Activated CD4-positive, alpha-beta T cell treated with anti-CD3 and anti-CD28 coated beads, Interleukin-2, amount 10 ng/mL, durations not matched to agents 24 days and 14 days (primary cell): ENCODE measurements at regions not wholly inside any gene's neighbourhood (a gene's known extent, or its start where the extent isn't known, plus 50 kb on each side); places are given as distances from the start of the nearest gene placed in this dataset.

Experiments
- DNase-seq: peaks from one replicate; pipeline ENCODE4 v3.0.0; 2022
- H3K27ac Mint-ChIP-seq: one replicate; pipeline ENCODE4 v1.8.0; 2022; ENCODE audit warnings: mild to moderate bottlenecking, mixed read lengths
- H3K27me3 Mint-ChIP-seq: one replicate; pipeline ENCODE4 v1.8.0; 2022; ENCODE audit warnings: mixed read lengths
- H3K36me3 Mint-ChIP-seq: one replicate; pipeline ENCODE4 v1.8.0; 2022; ENCODE audit warnings: low read depth, mild to moderate bottlenecking, mixed read lengths
- H3K4me1 Mint-ChIP-seq: one replicate; pipeline ENCODE4 v1.8.0; 2021; ENCODE audit warnings: mixed read lengths
- H3K4me3 Mint-ChIP-seq: one replicate; pipeline ENCODE4 v1.8.0; 2022; ENCODE audit warnings: mild to moderate bottlenecking, moderate library complexity, mixed read lengths
- H3K9me3 Mint-ChIP-seq: one replicate; pipeline ENCODE4 v1.8.0; 2021; ENCODE audit warnings: mixed read lengths
- intact Hi-C: fragments of 100-400 bp; cut with micrococcal nuclease; formaldehyde crosslinking; loops from one replicate; pipeline ENCODE4 v1.15.1; 2023

DNA sequence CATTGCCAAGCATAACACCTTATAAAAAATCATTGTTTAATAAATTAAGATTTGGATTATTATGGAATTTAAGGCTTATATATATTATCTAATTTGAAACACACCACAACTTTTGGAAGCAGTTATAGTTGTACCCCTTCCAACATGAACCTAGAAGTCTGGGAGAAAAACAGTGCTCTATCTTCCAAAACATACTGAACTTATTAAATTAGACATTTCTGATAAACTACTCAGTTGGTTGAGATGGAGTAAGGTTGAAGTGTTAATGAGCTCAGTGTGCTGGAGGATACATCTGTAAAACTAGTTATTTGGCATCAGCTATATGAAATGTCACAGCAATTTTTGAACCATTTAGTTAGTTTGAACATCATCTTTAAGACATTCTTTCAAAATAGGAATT is 227.4 kb downstream of the ALX1 start:
- intact Hi-C loops = no loop called here
- Mint-ChIP-seq H3K9me3 (no peaks in the 10 kb centered on the region), H3K27me3 (no peaks in the 10 kb centered on the region), H3K27ac (no peak overlapping the region), H3K4me1 (no peaks in the 10 kb centered on the region), H3K36me3 (no peaks in the 10 kb centered on the region), H3K4me3 (no peak overlapping the region)
- DNase-seq = no peak

DNA sequence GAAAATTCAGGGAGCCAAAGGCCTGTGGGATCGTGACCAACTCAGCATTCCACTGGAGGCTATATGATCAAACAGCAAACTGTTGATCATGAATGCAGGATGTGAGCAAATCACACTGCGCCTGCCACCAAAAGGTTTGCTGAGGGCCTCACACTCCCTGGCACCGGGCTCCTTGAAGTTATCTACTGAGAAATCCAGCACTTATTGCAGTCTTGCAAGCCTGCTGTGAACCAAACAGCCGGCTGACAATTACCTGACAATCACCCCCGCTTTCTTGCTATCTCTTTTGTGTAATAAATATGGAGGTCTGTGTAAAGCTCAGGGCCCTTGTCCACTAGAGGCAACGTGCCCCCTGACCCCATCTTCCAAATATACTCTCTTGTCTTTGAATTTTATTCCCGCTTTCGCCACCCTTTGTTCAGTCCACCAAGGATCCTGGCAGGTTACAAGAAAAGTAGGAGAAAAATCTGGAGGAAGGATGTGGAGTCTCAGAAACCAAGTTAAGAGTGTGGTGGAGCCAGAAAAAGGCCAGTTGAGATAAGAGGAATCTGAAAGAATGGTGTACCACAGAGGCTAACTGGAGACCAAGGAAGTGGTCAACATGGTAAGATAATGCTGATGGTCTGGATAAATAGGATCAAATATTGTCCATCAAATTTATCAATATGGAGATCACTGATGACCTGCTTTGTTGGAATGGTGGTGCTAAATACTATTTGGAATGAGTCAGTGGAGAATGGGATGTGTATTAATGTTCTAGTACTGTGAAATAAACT is 229.2 kb downstream of the ALX1 start:
- Mint-ChIP-seq H3K36me3 (no peaks in the 10 kb centered on the region), H3K27ac (no peak overlapping the region), H3K27me3 (no peaks in the 10 kb centered on the region), H3K4me3 (no peak overlapping the region), H3K4me1 (no peaks in the 10 kb centered on the region), H3K9me3 (no peaks in the 10 kb centered on the region)
- DNase-seq = no peak
- intact Hi-C loops = no loop called here

DNA sequence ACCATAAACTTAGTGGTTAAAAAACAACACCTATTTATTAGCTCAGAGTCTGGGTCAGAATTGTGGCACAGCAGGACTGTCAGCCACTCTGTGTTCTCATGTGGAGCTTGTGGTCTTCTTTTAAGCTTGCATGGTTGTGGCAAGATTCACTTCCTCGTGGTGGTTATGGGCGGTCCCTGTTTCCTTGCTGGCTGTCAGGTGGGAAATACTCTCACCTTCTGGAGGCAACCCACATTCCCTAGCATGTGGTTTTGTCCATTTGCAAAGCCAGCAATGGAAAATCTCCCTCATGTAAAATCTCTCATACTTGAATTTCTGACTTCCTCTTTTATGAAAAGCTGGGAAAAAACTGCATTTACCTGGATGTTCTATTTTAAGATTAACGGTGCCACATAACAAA is 229.8 kb downstream of the ALX1 start:
- H3K4me1 Mint-ChIP-seq = no peaks in the 10 kb centered on the region
- no peaks in the 10 kb centered on the region for H3K9me3 Mint-ChIP-seq

DNA sequence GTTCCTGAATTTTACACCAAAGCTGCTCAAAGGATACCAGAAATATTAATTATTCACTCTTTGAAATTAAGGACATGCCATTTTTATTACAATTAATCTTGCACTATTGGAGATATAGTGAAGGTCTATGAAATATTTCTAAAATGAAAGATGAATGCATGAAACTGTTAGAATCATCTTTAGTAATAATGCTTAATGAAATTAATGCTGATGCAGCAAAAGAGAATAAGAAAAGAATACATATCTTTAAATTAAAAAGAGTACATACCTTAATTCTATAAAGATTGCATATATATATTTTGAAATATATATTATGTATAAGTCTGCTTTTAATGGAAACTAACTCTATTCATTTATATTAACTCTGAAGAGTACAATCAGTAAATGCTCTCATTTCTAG is 236.0 kb downstream of the ALX1 start:
- H3K9me3 Mint-ChIP-seq = no peaks in the 10 kb centered on the region
- intact Hi-C loops = no loop called here
- no peaks in the 10 kb centered on the region for H3K27me3 Mint-ChIP-seq
- H3K27ac Mint-ChIP-seq = no peak overlapping the region
- H3K4me1 Mint-ChIP-seq = no peaks in the 10 kb centered on the region
- no peaks in the 10 kb centered on the region for H3K36me3 Mint-ChIP-seq
- DNase-seq = no peak
- no peak overlapping the region for H3K4me3 Mint-ChIP-seq

More for the DNA sequence above, 229.8 kb downstream of the ALX1 start:
- Mint-ChIP-seq H3K27me3 (no peaks in the 10 kb centered on the region), H3K27ac (no peak overlapping the region), H3K36me3 (no peaks in the 10 kb centered on the region), H3K4me3 (no peak overlapping the region)
- no peak for DNase-seq
- intact Hi-C loops = no loop called here

DNA sequence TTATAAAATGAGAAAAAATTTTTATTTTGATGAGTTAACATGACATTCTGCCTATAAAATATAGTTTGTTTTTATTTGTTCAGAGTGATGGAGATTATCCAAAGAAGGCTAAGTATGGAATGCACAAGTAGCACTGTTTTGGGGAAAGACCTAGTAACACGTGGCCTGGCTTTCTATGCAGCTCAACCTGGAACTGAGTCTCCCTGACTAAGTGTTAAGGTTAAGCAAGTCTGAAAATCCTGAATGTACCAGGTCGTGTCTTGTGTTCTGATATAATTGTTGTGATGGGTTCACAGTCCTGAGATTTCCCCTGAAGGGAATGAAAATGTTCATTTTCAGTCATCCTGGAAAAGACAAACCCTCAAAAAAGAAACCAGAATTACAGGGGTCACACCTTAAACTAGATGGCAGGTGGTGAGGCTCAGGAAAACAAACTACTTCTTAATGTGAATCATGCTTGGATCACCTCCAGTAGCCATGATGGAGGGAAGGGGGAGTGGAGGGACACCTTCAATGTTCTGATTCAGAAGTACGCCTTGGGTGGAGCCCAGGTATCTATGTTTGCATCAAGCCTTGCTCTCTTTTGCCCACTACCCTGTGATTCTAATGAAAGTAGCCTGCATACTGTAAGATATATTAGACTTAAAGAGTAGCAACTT is 236.8 kb downstream of the ALX1 start:
- no peaks in the 10 kb centered on the region for H3K4me1 Mint-ChIP-seq
- no peak overlapping the region for H3K4me3 Mint-ChIP-seq
- no peak overlapping the region for H3K27ac Mint-ChIP-seq
- intact Hi-C loops = no loop called here
- no peak for DNase-seq
- H3K36me3 Mint-ChIP-seq = no peaks in the 10 kb centered on the region
- no peaks in the 10 kb centered on the region for H3K9me3 Mint-ChIP-seq
- H3K27me3 Mint-ChIP-seq = no peaks in the 10 kb centered on the region

DNA sequence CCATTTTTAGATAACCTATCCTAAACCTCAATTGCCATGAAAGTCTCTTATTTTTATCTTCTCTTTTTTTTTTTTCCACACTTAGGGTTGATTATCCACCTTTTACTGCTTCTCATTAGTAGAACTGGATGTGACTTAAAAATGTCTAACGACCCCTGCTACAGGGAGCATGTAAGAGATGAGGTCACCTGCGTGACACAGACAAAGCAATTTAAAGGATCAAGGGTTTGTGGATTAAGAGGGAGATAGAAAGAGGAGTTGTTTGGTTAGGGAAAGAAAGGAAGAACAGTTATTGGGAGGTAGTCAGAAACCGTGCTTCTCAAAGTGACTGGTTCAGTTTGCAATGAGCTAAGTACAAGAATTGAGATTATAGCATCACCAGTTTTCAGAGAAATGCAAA is 239.1 kb downstream of the ALX1 start:
- no peaks in the 10 kb centered on the region for H3K4me1 Mint-ChIP-seq

DNA sequence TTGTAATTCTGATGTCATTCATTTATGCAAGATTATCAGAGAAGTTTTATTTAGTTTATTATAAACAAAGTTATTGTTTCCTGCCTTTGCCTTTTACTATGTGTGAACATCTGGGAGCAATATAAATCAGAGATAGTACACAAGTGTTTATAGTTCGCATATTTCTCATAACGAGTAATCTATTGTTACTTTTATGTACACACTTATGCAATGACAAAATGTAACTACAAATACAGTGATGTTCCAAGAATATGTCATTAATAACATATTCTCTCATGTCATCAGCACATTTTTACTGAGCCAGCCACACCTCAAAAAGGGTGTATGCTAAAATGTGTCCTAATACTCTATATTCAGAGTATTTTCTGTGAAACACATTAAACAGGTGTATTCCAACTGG is 243.2 kb downstream of the ALX1 start:
- H3K27ac Mint-ChIP-seq = no peak overlapping the region
- DNase-seq = no peak
- H3K9me3 Mint-ChIP-seq = no peaks in the 10 kb centered on the region
- peaks cover 3% of the 10 kb centered on the region for H3K4me1 Mint-ChIP-seq
- no peaks in the 10 kb centered on the region for H3K36me3 Mint-ChIP-seq
- H3K4me3 Mint-ChIP-seq = no peak overlapping the region
- H3K27me3 Mint-ChIP-seq = no peaks in the 10 kb centered on the region
- intact Hi-C loops = no loop called here

More for the DNA sequence above, 239.1 kb downstream of the ALX1 start:
- no peak overlapping the region for H3K27ac Mint-ChIP-seq
- intact Hi-C loops = no loop called here
- H3K36me3 Mint-ChIP-seq = no peaks in the 10 kb centered on the region
- H3K9me3 Mint-ChIP-seq = no peaks in the 10 kb centered on the region
- H3K4me3 Mint-ChIP-seq = no peak overlapping the region
- no peaks in the 10 kb centered on the region for H3K27me3 Mint-ChIP-seq
- DNase-seq = no peak

DNA sequence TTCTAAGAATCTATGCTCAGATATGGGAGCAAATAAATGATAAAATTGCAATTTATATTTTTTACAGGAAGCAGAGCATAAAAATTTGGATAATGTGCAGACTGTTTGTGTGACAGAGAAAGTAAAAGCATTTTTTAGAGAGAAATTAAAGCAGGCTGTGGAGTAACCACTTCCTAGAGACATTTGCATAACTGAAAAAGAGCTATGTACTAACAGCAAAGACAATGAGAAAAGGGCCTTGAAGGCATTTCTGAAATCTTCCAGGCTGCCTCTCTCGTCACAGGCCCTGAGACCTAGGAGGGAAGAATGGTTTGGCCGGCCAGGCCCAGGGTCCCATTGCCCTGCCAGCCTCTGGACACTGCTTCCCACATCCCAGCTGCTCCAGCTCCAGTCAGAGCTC is 247.2 kb downstream of the ALX1 start:
- Mint-ChIP-seq H3K36me3 (no peaks in the 10 kb centered on the region), H3K4me3 (no peak overlapping the region), H3K4me1 (peaks cover 3% of the 10 kb centered on the region), H3K27ac (no peak overlapping the region), H3K9me3 (no peaks in the 10 kb centered on the region), H3K27me3 (no peaks in the 10 kb centered on the region)
- intact Hi-C loops = no loop called here
- no peak for DNase-seq

DNA sequence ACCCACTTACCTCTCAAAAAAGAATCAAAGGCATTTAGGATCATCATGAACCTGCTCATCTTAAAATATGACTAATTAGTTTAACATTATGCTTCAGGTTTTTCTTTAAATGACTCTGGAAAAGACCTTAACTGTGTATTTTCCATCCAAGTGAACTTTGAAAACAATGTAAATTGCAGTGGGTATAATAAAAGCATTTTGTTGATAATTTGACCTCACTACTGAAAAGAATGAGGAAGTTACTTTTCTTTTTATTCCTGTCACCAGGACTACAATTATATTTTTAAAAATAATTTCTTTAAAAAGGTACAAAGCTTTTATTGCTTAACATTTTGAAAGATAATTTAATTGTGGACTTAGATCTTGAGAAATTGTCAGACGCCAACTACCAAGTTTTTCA is 249.9 kb downstream of the ALX1 start:
- H3K4me1 Mint-ChIP-seq = peaks cover 3% of the 10 kb centered on the region
- H3K27me3 Mint-ChIP-seq = no peaks in the 10 kb centered on the region
- no peak for DNase-seq
- no peaks in the 10 kb centered on the region for H3K9me3 Mint-ChIP-seq
- H3K4me3 Mint-ChIP-seq = no peak overlapping the region
- H3K36me3 Mint-ChIP-seq = no peaks in the 10 kb centered on the region
- no peak overlapping the region for H3K27ac Mint-ChIP-seq
- intact Hi-C loops = no loop called here

DNA sequence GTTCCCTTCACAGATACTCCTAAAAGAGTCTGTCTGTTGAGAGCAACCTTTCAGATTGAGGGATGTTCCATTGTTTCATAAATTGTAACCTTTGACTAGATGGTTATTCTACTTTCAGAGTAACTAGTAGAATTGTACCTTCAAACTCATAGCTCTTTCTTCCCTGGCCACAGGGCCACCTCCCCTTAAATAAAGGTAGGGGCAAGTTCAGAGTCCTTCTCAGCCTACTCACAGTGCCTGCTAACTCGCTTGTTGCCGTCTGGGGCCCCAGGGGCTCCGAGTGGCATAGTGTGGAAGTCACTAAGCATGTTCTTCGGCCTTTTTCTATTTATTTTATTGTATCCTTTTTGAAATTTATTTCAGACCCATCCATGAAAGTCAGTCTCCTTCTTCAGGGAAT is 250.4 kb downstream of the ALX1 start:
- intact Hi-C loops = no loop called here
- no peaks in the 10 kb centered on the region for H3K9me3 Mint-ChIP-seq
- no peak for DNase-seq
- no peak overlapping the region for H3K27ac Mint-ChIP-seq
- no peaks in the 10 kb centered on the region for H3K27me3 Mint-ChIP-seq
- no peak overlapping the region for H3K4me3 Mint-ChIP-seq
- no peaks in the 10 kb centered on the region for H3K36me3 Mint-ChIP-seq
- peaks cover 3% of the 10 kb centered on the region for H3K4me1 Mint-ChIP-seq

DNA sequence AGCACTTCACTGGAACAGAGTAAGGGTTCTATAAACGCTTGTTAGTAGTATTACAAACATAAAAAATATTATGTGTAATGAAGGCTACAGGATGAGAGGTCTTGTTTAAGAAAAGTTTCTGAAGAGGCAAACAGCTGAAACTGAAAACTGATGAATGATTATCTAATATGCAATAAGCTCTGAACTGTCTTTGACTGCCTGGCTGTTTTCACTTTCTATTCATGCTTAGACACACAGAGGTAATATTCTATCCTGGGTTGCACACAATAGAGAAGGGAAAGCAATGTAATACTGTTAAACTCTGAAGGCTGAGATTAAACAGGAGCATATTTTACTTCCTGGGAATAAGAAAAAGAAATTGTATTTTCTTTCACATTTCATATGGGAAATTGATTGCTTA is 251.3 kb downstream of the ALX1 start:
- Mint-ChIP-seq H3K9me3 (no peaks in the 10 kb centered on the region), H3K27me3 (no peaks in the 10 kb centered on the region), H3K4me1 (peaks cover 3% of the 10 kb centered on the region), H3K36me3 (no peaks in the 10 kb centered on the region), H3K27ac (no peak overlapping the region), H3K4me3 (no peak overlapping the region)
- no peak for DNase-seq
- intact Hi-C loops = no loop called here

DNA sequence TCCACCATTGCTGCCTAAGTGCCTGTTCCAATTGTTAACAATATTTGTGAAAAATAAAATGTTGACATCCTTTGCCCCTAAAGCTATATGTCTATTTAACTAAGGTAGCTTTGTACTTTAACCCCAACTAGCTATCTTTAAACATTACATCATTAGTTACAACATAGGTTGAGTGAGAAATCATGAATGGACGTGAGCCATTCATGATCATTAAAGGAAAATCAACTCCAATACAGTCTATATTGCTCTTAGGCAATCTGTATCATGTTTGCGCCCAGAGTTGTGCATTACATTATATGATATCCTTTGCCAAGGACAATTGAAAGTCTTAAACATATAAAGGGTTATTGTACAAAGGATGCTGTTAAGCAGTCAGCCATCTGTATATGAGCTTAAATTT is 269.6 kb downstream of the ALX1 start:
- no peak overlapping the region for H3K27ac Mint-ChIP-seq
- intact Hi-C loops = no loop called here

DNA sequence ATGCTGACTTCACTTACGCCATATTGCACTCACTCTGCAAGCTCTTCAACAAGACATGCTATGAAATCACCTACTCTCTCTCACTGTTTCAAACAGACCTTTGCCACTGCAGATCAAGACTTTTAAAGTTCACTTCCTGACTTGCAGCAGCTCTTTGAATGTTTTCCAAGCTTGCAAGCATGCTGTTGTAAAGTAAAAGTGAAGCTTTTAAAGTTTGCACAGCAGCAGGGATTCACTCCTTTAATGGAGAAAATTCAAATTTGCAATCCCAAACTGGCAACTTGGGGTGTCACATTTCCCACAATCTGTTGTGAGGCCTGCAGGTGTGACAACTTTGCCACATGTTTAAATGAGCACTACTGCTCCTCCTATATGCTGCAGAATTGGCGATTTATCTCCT is 270.9 kb downstream of the ALX1 start:
- H3K27me3 Mint-ChIP-seq = no peaks in the 10 kb centered on the region
- no peak overlapping the region for H3K27ac Mint-ChIP-seq
- H3K36me3 Mint-ChIP-seq = no peaks in the 10 kb centered on the region
- intact Hi-C loops = no loop called here
- no peaks in the 10 kb centered on the region for H3K9me3 Mint-ChIP-seq
- DNase-seq = no peak
- H3K4me1 Mint-ChIP-seq = no peaks in the 10 kb centered on the region
- H3K4me3 Mint-ChIP-seq = no peak overlapping the region

More for the DNA sequence above, 269.6 kb downstream of the ALX1 start:
- Mint-ChIP-seq H3K4me3 (no peak overlapping the region), H3K36me3 (no peaks in the 10 kb centered on the region), H3K4me1 (no peaks in the 10 kb centered on the region), H3K27me3 (no peaks in the 10 kb centered on the region), H3K9me3 (no peaks in the 10 kb centered on the region)
- no peak for DNase-seq

DNA sequence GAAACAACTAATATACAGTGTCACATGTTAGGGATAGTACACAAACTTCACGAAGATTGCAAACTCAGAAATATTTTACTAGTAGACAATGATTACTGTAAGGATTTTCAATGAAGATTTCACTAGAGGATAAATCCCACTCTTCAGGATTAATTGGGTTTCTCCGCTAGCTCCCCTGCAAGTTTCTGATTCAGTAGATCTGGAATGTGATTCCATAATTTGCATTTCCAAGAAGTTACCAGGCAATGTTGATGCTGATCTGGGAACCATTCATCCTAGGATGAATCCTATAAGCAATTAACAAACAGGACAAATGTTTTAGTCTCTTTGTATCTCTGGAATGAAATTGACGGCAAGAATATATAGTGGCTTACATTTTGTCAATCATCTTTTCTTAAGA is 272.4 kb downstream of the ALX1 start:
- intact Hi-C loops = no loop called here
- H3K27me3 Mint-ChIP-seq = no peaks in the 10 kb centered on the region

DNA sequence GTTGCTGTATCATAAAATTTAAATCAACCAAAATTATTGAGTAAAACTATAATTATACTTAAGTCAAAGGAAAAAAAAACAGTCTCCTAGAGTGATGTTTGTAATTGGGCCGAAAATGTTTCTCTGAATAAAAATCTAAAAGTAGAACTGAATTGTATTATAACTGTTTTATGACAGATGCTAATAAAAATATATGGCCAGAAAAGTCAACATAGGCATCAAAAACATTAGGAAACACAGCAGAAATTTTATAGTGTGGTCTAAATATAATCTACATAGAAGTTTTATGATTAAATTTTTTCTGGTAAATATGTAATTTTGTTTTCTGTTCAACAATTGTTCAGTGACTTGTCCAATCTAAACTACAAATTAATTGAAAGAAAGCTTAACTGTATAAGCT is 277.8 kb downstream of the ALX1 start:
- Mint-ChIP-seq H3K9me3 (no peaks in the 10 kb centered on the region), H3K27ac (no peak overlapping the region), H3K36me3 (no peaks in the 10 kb centered on the region), H3K27me3 (no peaks in the 10 kb centered on the region), H3K4me1 (no peaks in the 10 kb centered on the region), H3K4me3 (no peak overlapping the region)
- DNase-seq = no peak
- intact Hi-C loops = no loop called here

More for the DNA sequence above, 272.4 kb downstream of the ALX1 start:
- Mint-ChIP-seq H3K36me3 (no peaks in the 10 kb centered on the region), H3K27ac (no peak overlapping the region), H3K4me3 (no peak overlapping the region), H3K4me1 (no peaks in the 10 kb centered on the region), H3K9me3 (no peaks in the 10 kb centered on the region)
- no peak for DNase-seq
